Mucosa of rectum (tissue), 2 donors: ENCODE measurements at regions not wholly inside any gene's neighbourhood (a gene's known extent, or its start where the extent isn't known, plus 50 kb on each side); places are given as distances from the start of the nearest gene placed in this dataset.

Experiments used
- H3K27ac ChIP-seq, 2 donors: one replicate each; pipeline ENCODE4 v1.7.0; 2013; ENCODE audit warnings: inconsistent platforms in 2 of 2, low read depth in 2 of 2, low read length in 2 of 2
- H3K27me3 ChIP-seq, 2 donors: one replicate each; pipeline ENCODE4 v1.7.0; 2013; ENCODE audit warnings: low read length in 2 of 2; ENCODE audit not compliant: control insufficient read depth in 2 of 2, insufficient read depth in 2 of 2
- H3K36me3 ChIP-seq, 2 donors: one replicate each; pipeline ENCODE4 v1.7.0; 2013; ENCODE audit warnings: low read length in 2 of 2; ENCODE audit not compliant: control insufficient read depth in 2 of 2, insufficient read depth in 2 of 2
- H3K4me1 ChIP-seq, 2 donors: one replicate each; pipeline ENCODE4 v1.7.0; 2013; ENCODE audit warnings: low read length in 2 of 2, mild to moderate bottlenecking in 1 of 2; ENCODE audit not compliant: control insufficient read depth in 2 of 2, insufficient read depth in 2 of 2
- H3K4me3 ChIP-seq, 2 donors: one replicate each; pipeline ENCODE4 v1.7.0; 2013; ENCODE audit warnings: low read length in 2 of 2
- H3K9ac ChIP-seq, 2 donors: one replicate each; pipeline ENCODE4 v1.7.0; 2013; ENCODE audit warnings: low read length in 2 of 2, low read depth in 1 of 2, mild to moderate bottlenecking in 1 of 2
- H3K9me3 ChIP-seq, 2 donors: one replicate each; pipeline ENCODE4 v1.7.0; 2013; ENCODE audit warnings: low read length in 2 of 2; ENCODE audit not compliant: control insufficient read depth in 2 of 2
- donor health status: healthy.
- donor health status: Normal muscosa, but diverticular disease.

GRCh38 chr7:132030086-132030568 is 473.7 kb upstream of the PODXL start:
- Histone ChIP-seq H3K36me3 (no peaks in the 10 kb centered on the region), H3K9ac (no peak overlapping the region), H3K4me1 (peaks cover 0 to 9% of the 10 kb centered on the region in 2 donors), H3K27ac (no peak overlapping the region), H3K4me3 (no peak overlapping the region), H3K9me3 (no peaks in the 10 kb centered on the region), H3K27me3 (no peaks in the 10 kb centered on the region)

- peaks cover 0 to 9% of the 10 kb centered on the region in 2 donors for H3K4me1 ChIP-seq
- no peak overlapping the region for H3K9ac ChIP-seq
- no peak overlapping the region for H3K4me3 ChIP-seq
- no peaks in the 10 kb centered on the region for H3K27me3 ChIP-seq
- H3K36me3 ChIP-seq: no peaks in the 10 kb centered on the region
- H3K9me3 ChIP-seq: no peaks in the 10 kb centered on the region
- H3K27ac ChIP-seq: no peak overlapping the region
Observed at GRCh38 chr7:132029369-132030085, 473.1 kb upstream of the PODXL start.

- H3K9me3 ChIP-seq: no peaks in the 10 kb centered on the region
- H3K27me3 ChIP-seq: no peaks in the 10 kb centered on the region
- H3K4me3 ChIP-seq: no peak overlapping the region
- H3K36me3 ChIP-seq: no peaks in the 10 kb centered on the region
- no peak overlapping the region for H3K27ac ChIP-seq
- no peak overlapping the region for H3K9ac ChIP-seq
- H3K4me1 ChIP-seq: peaks cover 0 to 9% of the 10 kb centered on the region in 2 donors
Observed at GRCh38 chr7:132028144-132028920, 471.9 kb upstream of the PODXL start.

GRCh38 chr7:132024290-132024689 is 467.9 kb upstream of the PODXL start:
- H3K9ac ChIP-seq: no peak overlapping the region
- no peaks in the 10 kb centered on the region for H3K9me3 ChIP-seq
- H3K27ac ChIP-seq: no peak overlapping the region
- peaks cover 0 to 3% of the 10 kb centered on the region in 2 donors for H3K4me1 ChIP-seq
- no peaks in the 10 kb centered on the region for H3K36me3 ChIP-seq
- no peaks in the 10 kb centered on the region for H3K27me3 ChIP-seq
- H3K4me3 ChIP-seq: no peak overlapping the region

- Histone ChIP-seq H3K27ac (no peak overlapping the region), H3K36me3 (no peaks in the 10 kb centered on the region), H3K9me3 (no peaks in the 10 kb centered on the region), H3K4me3 (no peak overlapping the region), H3K4me1 (peaks cover 0 to 3% of the 10 kb centered on the region in 2 donors), H3K27me3 (no peaks in the 10 kb centered on the region), H3K9ac (no peak overlapping the region)
Observed at GRCh38 chr7:132023466-132023865, 467.0 kb upstream of the PODXL start.

GRCh38 chr7:132022188-132022587 is 465.8 kb upstream of the PODXL start:
- H3K36me3 ChIP-seq: no peaks in the 10 kb centered on the region
- H3K27ac ChIP-seq: no peak overlapping the region
- H3K27me3 ChIP-seq: no peaks in the 10 kb centered on the region
- H3K4me1 ChIP-seq: peaks cover 0 to 3% of the 10 kb centered on the region in 2 donors
- no peak overlapping the region for H3K9ac ChIP-seq
- H3K4me3 ChIP-seq: no peak overlapping the region
- H3K9me3 ChIP-seq: no peaks in the 10 kb centered on the region

GRCh38 chr7:132019703-132020102 is 463.3 kb upstream of the PODXL start:
- no peaks in the 10 kb centered on the region for H3K36me3 ChIP-seq
- peaks cover 0 to 3% of the 10 kb centered on the region in 2 donors for H3K4me1 ChIP-seq
- no peak overlapping the region for H3K27ac ChIP-seq

GRCh38 chr7:132009778-132010177 is 453.4 kb upstream of the PODXL start:
- H3K27me3 ChIP-seq: no peaks in the 10 kb centered on the region
- H3K36me3 ChIP-seq: no peaks in the 10 kb centered on the region
- H3K27ac ChIP-seq: peak overlapping the region in 1 of 2 donors; percentile 50
- H3K4me1 ChIP-seq: peaks cover 0 to 7% of the 10 kb centered on the region in 2 donors
- H3K4me3 ChIP-seq: no peak overlapping the region
- H3K9me3 ChIP-seq: no peaks in the 10 kb centered on the region
- no peak overlapping the region for H3K9ac ChIP-seq

More at GRCh38 chr7:132019703-132020102, 463.3 kb upstream of the PODXL start:
- Histone ChIP-seq H3K9ac (no peak overlapping the region), H3K9me3 (no peaks in the 10 kb centered on the region), H3K4me3 (no peak overlapping the region), H3K27me3 (no peaks in the 10 kb centered on the region)

GRCh38 chr7:132004529-132004928 is 448.1 kb upstream of the PODXL start:
- Histone ChIP-seq H3K4me1 (no peaks in the 10 kb centered on the region), H3K9me3 (no peaks in the 10 kb centered on the region), H3K9ac (no peak overlapping the region), H3K27ac (no peak overlapping the region), H3K36me3 (no peaks in the 10 kb centered on the region), H3K27me3 (no peaks in the 10 kb centered on the region), H3K4me3 (no peak overlapping the region)

GRCh38 chr7:132002343-132002968 is 446.0 kb upstream of the PODXL start:
- Histone ChIP-seq H3K4me1 (no peaks in the 10 kb centered on the region), H3K9ac (no peak overlapping the region), H3K4me3 (no peak overlapping the region), H3K9me3 (no peaks in the 10 kb centered on the region), H3K27me3 (no peaks in the 10 kb centered on the region), H3K36me3 (no peaks in the 10 kb centered on the region), H3K27ac (no peak overlapping the region)
